GM18502 (cell line): ENCODE measurements at regions not wholly inside any gene's neighbourhood (a gene's known extent, or its start where the extent isn't known, plus 50 kb on each side); places are given as distances from the start of the nearest gene placed in this dataset.

Source experiments
- ATAC-seq: cut with Tn5 transposase; IDR thresholded peaks from one replicate; pipeline ENCODE4 v1.9.1; 2021; ENCODE audit warnings: mild to moderate bottlenecking; ENCODE audit not compliant: unreplicated experiment, poor library complexity

GRCh38 chr2:129267559-129267958 is 711.9 kb upstream of the RAB6C start:
- no peak for ATAC-seq

- ATAC-seq, result no peak
Observed at GRCh38 chr2:129273266-129274037, 706.0 kb upstream of the RAB6C start.

GRCh38 chr2:129274038-129274415 is 705.4 kb upstream of the RAB6C start:
- ATAC-seq, result no peak

GRCh38 chr2:129274918-129275317 is 704.5 kb upstream of the RAB6C start:
- no peak for ATAC-seq

GRCh38 chr2:129275706-129276105 is 703.8 kb upstream of the RAB6C start:
- no peak for ATAC-seq

GRCh38 chr2:129276978-129277584 is 702.4 kb upstream of the RAB6C start:
- ATAC-seq, result no peak

- ATAC-seq, result no peak
Observed at GRCh38 chr2:129277585-129277981, 701.9 kb upstream of the RAB6C start.

- no peak for ATAC-seq
Observed at GRCh38 chr2:129281791-129282530, 697.5 kb upstream of the RAB6C start.

- ATAC-seq, result no peak
Observed at GRCh38 chr2:129285012-129285411, 694.5 kb upstream of the RAB6C start.

GRCh38 chr2:129293326-129293725 is 686.1 kb upstream of the RAB6C start:
- no peak for ATAC-seq

- ATAC-seq, result no peak
Observed at GRCh38 chr2:129296396-129296795, 683.1 kb upstream of the RAB6C start.

GRCh38 chr2:129296806-129297205 is 682.7 kb upstream of the RAB6C start:
- ATAC-seq, result no peak

- no peak for ATAC-seq
Observed at GRCh38 chr2:129297430-129297829, 682.0 kb upstream of the RAB6C start.

- ATAC-seq, result no peak
Observed at GRCh38 chr2:129299338-129299737, 680.1 kb upstream of the RAB6C start.

GRCh38 chr2:129299756-129300155 is 679.7 kb upstream of the RAB6C start:
- ATAC-seq, result no peak

- ATAC-seq, result no peak
Observed at GRCh38 chr2:129300456-129300855, 679.0 kb upstream of the RAB6C start.

GRCh38 chr2:129301431-129301913 is 678.0 kb upstream of the RAB6C start:
- no peak for ATAC-seq

- ATAC-seq, result no peak
Observed at GRCh38 chr2:129302106-129302505, 677.4 kb upstream of the RAB6C start.

GRCh38 chr2:129302561-129303183 is 676.8 kb upstream of the RAB6C start:
- ATAC-seq, result no peak

GRCh38 chr2:129314120-129314519 is 665.3 kb upstream of the RAB6C start:
- ATAC-seq, result no peak
